Occipital lobe (tissue), 1 donor: ENCODE measurements at regions not wholly inside any gene's neighbourhood (a gene's known extent, or its start where the extent isn't known, plus 50 kb on each side); places are given as distances from the start of the nearest gene placed in this dataset.
"Not testable (repeated sequence)": the region's sequence is repeated elsewhere in the genome, so short reads cannot be mapped to it uniquely, and the experiment has no call there.

Source experiments
- DNase-seq: peaks from one replicate; lab custom pipeline; 2025; lab: John Stamatoyannopoulos, UW

- DNase-seq = no peak
Observed at GRCh38 chr17:22131740-22132139, 439.4 kb downstream of the KCNJ18 start.

GRCh38 chr17:22138861-22139469 is 446.6 kb downstream of the KCNJ18 start:
- no peak for DNase-seq

DNA sequence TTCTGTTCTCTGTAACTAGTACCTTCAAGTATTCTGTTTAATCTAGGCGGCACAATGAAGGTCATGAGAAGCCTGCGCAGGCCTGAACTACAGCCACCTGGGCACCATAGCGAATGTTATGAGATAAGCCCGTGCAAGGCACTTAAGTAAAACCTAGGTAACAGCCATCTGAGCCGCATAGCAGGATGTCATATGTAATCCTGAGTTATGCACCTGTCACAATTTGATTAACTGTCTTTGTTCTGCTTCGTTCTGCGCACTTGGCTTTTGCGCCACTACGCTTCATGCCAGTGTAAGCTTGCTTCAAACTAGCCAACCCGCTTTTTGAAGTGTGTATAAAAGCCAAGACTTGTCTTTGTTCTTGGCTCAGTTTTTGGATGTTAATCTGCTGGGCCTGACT is 449.8 kb downstream of the KCNJ18 start:
- no peak for DNase-seq

DNA sequence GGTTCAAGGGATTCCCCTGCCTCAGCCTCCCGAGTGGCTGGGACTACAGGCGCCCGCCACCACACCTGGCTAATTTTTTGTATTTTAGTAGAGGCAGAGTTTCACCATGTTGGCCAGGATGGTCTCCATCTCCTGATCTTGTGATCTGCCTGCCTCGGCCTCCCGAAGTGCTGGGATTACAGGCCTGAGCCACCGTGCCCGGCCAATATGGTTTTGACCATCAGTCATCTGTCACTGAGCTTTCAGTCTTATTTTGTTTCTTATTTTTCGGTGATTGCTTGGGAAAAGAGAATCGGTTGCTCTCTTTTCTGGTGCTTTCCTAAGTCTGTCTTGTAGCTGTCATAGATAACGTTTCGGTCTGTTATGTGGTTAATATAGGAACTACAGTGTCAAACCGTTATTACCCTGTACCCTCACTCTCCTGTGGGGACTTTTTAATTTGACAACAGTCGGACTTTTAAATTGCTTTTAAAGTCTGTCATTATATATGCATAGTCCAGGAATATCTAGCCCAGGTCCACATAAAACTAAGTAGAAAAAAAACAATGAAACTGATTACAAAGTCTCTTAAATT is 453.4 kb downstream of the KCNJ18 start:
- no peak for DNase-seq

GRCh38 chr17:22158364-22158763 is 466.0 kb downstream of the KCNJ18 start:
- no peak for DNase-seq

GRCh38 chr17:22161376-22161775 is 469.1 kb downstream of the KCNJ18 start:
- DNase-seq = no peak

- DNase-seq = no peak
Observed at GRCh38 chr17:22171631-22172030, 479.3 kb downstream of the KCNJ18 start.

- no peak for DNase-seq
Observed at GRCh38 chr17:22193113-22193512, 500.8 kb downstream of the KCNJ18 start.

DNA sequence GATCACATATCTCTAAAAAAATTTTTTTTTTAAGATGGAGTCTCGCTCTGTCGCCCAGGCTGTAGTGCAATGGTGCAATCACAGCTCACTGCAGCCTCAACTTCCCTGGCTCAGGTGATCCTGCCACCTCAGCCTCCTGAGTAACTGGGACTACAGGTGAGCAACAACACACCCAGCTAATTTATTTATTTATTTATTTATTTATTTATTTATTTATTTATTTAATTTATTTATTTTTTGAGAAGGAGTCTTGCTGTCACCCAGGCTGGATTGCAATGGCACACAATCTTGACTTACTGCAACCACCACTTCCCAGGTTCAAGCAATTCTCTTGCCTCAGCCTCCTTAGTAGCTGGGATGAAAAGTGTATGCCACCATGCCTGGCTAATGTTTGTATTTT is 507.9 kb downstream of the KCNJ18 start:
- not testable (repeated sequence) for DNase-seq

DNA sequence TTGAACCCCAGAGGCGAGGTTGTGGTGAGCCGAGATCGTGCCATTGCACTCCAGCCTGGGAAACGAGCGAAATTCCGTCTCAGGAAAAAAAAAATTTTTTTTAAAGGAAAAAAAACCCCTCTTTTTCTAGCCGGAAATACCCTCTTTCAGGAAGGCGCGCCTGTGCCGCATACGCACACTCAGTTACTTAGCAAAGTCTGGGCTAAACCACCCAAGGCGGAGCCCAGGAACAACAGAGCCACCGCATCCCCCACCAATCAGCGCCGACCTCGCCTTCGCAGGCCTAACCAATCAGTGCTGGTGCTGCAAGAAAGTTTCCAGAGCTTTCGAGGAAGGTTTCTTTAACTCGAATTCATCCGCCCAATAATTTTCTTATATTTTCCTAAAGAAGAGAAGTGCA is 510.4 kb downstream of the KCNJ18 start:
- DNase-seq = no peak

GRCh38 chr17:22203208-22203715 is 510.9 kb downstream of the KCNJ18 start:
- DNase-seq = no peak

DNA sequence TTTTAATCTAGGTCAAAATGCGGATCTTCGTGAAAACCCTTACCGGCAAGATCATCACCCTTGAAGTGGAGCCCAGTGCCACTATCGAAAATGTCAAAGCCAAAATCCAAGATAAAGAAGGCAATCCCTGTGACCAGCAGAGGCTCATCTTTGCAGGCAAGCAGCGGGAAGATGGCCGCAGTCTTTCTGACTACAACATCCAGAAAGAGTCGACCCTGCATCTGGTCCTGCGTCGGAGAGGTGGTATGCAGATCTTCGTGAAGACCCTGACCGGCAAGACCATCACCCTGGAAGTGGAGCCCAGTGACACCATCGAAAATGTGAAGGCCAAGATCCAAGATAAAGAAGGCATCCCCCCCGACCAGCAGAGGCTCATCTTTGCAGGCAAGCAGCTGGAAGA is 511.8 kb downstream of the KCNJ18 start:
- not testable (repeated sequence) for DNase-seq

GRCh38 chr17:22210212-22210611 is 517.9 kb downstream of the KCNJ18 start:
- not testable (repeated sequence) for DNase-seq

- not testable (repeated sequence) for DNase-seq
Observed at GRCh38 chr17:22213169-22213568, 520.8 kb downstream of the KCNJ18 start.

DNA sequence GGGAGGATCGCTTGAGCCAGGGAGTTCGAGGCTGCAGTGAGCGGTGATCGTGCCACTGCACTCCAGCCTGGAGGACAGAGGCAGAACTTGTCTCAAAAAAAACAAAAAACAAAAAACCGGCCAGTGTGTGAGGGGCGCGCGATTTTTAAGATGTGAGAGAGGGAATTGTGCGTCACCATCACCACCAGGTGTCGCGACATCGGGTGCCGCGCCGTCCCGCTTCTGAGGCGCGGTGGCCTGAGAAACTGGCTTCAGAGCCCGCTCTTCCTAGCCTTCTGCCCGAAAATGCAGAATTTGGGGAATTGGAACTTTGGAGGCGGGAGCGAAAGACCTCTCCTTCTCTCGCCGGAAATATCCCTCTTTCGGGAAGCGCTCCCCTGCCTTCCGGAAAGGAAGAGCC is 524.8 kb downstream of the KCNJ18 start:
- DNase-seq = no peak

DNA sequence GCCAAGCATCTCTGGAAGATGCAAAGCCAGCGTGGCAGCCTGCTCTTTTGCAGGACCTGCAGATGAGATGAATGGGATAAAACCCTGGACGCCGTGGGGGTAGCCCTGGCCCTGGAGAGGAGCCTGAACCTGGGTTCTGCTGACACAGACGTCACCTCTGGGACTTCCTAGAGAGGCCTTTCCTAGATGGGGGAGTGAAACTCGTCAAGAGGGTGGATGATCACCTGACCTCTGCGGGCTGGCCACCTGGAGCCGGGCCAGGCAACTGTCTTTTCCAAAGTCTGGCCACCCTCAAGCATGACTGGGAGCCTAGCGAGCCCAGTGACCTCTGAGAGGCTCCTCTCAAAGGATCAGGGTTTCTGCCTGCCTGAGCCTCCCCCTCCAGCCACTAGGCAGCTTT is 529.0 kb downstream of the KCNJ18 start:
- no peak for DNase-seq

DNA sequence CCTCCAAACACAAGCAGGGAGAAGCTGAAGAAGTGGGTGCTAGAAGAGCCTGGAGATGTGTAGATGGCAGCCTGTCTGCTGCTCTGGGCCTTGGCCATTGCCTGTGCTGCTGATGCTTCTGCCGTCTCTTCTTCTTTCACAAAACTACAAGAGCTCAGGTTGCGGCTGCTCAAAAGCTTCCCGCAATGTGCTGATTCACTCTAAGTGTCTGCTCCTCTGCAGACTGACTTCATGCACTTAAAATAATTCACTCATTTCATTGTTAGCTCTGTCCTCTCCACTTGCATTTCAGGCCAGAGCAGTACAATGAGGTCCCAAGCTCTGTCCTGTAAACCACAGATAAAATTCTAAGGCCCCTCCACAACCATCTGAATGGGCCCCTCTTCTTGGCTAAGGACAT is 534.2 kb downstream of the KCNJ18 start:
- DNase-seq = peak; percentile 10

- not testable (repeated sequence) for DNase-seq
Observed at GRCh38 chr17:22226932-22227331, 534.6 kb downstream of the KCNJ18 start.

DNA sequence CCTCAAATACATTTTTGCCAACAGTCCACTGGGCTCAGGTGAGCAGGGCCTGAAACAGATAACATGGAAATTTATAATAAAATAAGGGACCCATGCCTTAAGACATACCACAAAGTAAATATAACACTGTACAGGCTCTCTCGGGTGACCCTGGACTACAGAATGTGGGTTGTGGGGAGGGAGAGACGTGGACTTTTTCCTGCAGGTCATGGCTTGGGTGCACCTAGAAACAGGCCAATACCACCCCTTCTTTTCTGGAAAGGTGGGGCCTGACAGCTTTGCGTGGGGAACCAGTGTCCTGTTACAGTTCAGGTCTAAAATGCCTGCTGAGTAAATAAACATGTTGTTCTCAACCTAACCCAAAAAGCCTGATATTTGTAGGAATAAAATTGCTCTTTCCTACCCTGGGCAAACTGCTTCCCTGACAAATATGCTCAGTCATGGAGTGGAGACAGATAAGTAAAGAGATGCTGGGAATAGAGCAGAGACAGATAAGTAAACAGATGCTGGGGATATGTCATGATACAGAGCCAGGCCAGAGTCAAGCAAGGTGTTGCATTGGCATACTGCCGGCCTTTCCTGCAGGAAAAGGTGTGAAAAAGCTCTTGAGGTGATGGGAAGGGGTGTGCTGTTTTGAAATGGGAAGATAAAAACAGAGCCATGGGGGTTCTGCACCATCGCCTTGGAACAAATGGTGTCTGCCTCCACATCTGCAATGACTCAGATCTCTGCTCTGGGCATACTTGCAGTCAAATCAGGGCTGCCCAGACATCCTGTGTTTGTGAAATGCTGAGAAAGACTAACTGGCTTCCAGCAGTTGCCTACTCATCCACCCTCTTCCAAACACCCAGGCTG is 535.6 kb downstream of the KCNJ18 start:
- peak; percentile 25 for DNase-seq

- not testable (repeated sequence) for DNase-seq
Observed at GRCh38 chr17:22229821-22230220, 537.5 kb downstream of the KCNJ18 start.

DNA sequence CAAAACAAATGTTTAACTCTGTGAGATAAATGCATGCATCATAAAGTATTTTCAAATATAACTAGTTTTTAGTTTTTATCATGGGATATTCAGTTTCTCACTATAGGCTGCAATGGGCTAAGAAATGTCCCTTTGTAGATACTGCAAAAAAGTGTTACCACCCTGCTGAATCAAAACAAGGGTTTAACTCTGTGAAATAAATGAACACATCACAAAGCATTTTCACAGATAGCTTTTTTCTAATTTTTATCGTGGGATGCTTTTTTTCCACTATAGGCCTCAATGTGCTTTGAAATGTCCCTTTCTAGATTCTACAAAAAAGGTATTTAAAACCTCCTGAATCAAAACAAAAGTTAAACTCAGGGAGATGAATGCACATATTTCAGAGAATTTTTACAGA is 541.1 kb downstream of the KCNJ18 start:
- DNase-seq = no peak

- DNase-seq = no peak
Observed at GRCh38 chr17:22242472-22242871, 550.1 kb downstream of the KCNJ18 start.
